Medulla oblongata (tissue), 1 donor: ENCODE measurements at regions not wholly inside any gene's neighbourhood (a gene's known extent, or its start where the extent isn't known, plus 50 kb on each side); places are given as distances from the start of the nearest gene placed in this dataset.

Source experiments
- DNase-seq: peaks from one replicate; pipeline ENCODE4 v3.0.0-alpha.2; 2015; ENCODE audit errors: extremely low spot score

GRCh38 chr10:3523309-3524050 lies 261.5 kb downstream of the KLF6 start:
- no peak for DNase-seq

GRCh38 chr10:3516923-3517255 lies 268.1 kb downstream of the KLF6 start:
- no peak for DNase-seq

- DNase-seq: peak; percentile 37
These were observed 268.6 kb downstream of the KLF6 start for GRCh38 chr10:3516234-3516922.

GRCh38 chr10:3514691-3515090 lies 270.3 kb downstream of the KLF6 start:
- DNase-seq: no peak

GRCh38 chr10:3512263-3512662 lies 272.7 kb downstream of the KLF6 start:
- no peak for DNase-seq

- DNase-seq: no peak
These were observed 273.5 kb downstream of the KLF6 start for GRCh38 chr10:3511483-3511882.

- no peak for DNase-seq
These were observed 274.3 kb downstream of the KLF6 start for GRCh38 chr10:3510741-3511140.

- DNase-seq: no peak
These were observed 275.7 kb downstream of the KLF6 start for GRCh38 chr10:3509355-3509754.

- no peak for DNase-seq
These were observed 281.7 kb downstream of the KLF6 start for GRCh38 chr10:3503299-3503698.

- DNase-seq: no peak
These were observed 282.3 kb downstream of the KLF6 start for GRCh38 chr10:3502673-3503072.

- DNase-seq: peak; percentile 87
These were observed 284.6 kb downstream of the KLF6 start for GRCh38 chr10:3500408-3500856.

- DNase-seq: no peak
These were observed 285.9 kb downstream of the KLF6 start for GRCh38 chr10:3499120-3499519.

- DNase-seq: no peak
These were observed 287.4 kb downstream of the KLF6 start for GRCh38 chr10:3497581-3497980.

- no peak for DNase-seq
These were observed 288.9 kb downstream of the KLF6 start for GRCh38 chr10:3496138-3496537.

- DNase-seq: no peak
These were observed 289.7 kb downstream of the KLF6 start for GRCh38 chr10:3495281-3495680.

- no peak for DNase-seq
These were observed 290.2 kb downstream of the KLF6 start for GRCh38 chr10:3494838-3495230.

- DNase-seq: no peak
These were observed 290.7 kb downstream of the KLF6 start for GRCh38 chr10:3494131-3494837.

GRCh38 chr10:3493621-3494020 lies 291.4 kb downstream of the KLF6 start:
- no peak for DNase-seq

GRCh38 chr10:3491571-3491970 lies 293.4 kb downstream of the KLF6 start:
- no peak for DNase-seq

- DNase-seq: no peak
These were observed 297.8 kb downstream of the KLF6 start for GRCh38 chr10:3487228-3487627.

GRCh38 chr10:3486346-3487065 lies 298.5 kb downstream of the KLF6 start:
- no peak for DNase-seq

GRCh38 chr10:3485057-3485686 lies 299.8 kb downstream of the KLF6 start:
- DNase-seq: peak; percentile 70
